ENCODE measurements at regions not wholly inside any gene's neighbourhood (a gene's known extent, or its start where the extent isn't known, plus 50 kb on each side); places are given as distances from the start of the nearest gene placed in this dataset.

- TF ChIP-seq CTCF (conservative IDR thresholded peaks at IDR 0.05; ENCODE audit: low read length), result no peak
- no peak overlapping the region for H3K4me3 ChIP-seq (ENCODE audit: low read length)
- peak; percentile 16 for DNase-seq (ENCODE audit: low read depth)
Observed at GRCh38 chr3:25040748-25041147, 387.3 kb upstream of the RARB start.

GRCh38 chr3:25041871-25042584, 386.0 kb upstream of the RARB start:
- no peak overlapping the region for H3K4me3 ChIP-seq (ENCODE audit: low read length)
- no peak for DNase-seq (ENCODE audit: low read depth)
- TF ChIP-seq CTCF (conservative IDR thresholded peaks at IDR 0.05; ENCODE audit: low read length), result no peak

DNA sequence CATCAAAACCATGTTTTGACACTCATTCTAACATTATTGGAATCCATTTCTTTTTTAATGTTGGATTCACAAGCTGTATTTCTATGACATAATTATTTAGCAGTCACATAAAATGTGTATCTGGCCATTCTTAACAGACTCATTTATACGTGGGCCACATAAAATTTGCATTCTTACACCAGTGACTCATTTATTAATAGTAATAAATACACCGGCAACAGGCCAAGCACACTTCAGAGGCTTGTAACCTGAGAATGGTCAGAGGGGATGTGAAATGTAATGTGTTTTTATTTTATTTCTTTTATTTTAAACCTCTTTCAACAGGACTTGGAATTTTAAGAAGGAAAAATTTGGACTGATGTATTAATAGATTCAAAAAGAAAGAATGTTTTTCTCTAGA, 384.9 kb upstream of the RARB start:
- no peak for DNase-seq (ENCODE audit: low read depth)
- TF ChIP-seq CTCF (conservative IDR thresholded peaks at IDR 0.05; ENCODE audit: low read length), result no peak
- no peak overlapping the region for H3K4me3 ChIP-seq (ENCODE audit: low read length)

DNA sequence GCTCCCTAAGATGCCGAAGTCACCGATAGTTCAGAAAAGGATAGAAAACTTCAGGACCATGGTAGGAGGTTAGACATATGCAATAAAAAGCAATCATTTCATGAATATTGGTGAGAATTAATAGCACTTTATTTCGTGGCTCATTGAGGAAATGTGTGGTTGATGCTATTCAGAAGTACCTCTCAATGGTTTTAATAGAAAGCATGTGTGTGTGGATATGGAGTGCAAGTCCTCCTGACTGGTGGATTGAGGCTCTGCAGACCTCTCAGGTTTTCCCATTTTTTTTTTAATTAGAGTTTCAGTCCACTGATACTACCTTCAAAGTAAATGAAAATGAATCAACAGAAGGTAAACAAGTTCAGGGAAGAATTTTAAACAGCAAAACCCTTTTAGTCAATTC, 384.3 kb upstream of the RARB start:
- H3K4me3 ChIP-seq (ENCODE audit: low read length), result no peak overlapping the region
- no peak for TF ChIP-seq CTCF (conservative IDR thresholded peaks at IDR 0.05; ENCODE audit: low read length)

DNA sequence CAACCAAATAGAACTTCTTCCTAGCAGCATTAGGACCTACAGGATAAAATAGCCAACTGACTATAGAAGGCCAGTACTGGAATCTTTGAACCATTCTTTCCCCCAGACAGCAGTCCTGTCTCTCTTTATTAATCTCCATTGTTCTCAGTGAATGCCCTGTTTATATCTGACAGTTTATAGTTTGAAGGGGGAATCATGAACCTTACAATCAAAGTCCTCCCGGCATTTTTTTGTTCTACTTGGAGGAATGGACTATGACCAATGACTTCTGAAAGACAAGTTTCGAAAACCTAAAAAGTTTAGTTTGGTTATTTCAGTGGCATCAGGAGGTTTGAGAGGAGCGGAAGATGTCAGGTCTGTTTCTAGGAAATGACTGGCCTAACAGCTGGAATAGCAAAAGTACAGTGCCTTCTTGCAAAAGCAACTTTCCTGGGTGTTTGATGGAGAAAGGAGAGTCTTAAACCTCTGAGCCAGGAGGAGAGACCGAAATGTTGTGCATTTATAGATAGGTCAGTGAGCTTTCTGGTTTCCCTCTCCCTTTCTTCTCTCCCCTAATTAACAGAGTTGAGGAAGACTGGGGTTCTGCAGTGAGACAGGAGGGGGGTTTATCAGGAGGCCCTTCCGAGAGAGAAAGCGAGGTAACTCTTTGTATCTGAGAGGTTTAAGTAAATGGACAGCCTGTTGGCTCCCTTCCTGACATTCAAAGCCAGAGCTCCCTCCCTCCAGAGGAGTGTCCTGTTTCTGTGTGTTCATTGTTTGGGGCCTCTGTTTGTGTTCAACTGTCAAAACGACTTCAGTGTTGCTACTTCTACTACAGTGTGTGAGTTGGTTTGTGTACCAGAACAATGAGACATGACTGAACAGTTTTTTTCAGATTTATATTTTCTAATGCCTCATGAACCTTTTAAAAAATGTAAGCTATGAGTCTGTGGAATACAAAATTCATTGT, 383.0 kb upstream of the RARB start:
- DNase-seq (ENCODE audit: low read depth), result no peak
- no peak overlapping the region for H3K4me3 ChIP-seq (ENCODE audit: low read length)
- TF ChIP-seq CTCF (conservative IDR thresholded peaks at IDR 0.05; ENCODE audit: low read length), result no peak

More for the DNA sequence above, 384.3 kb upstream of the RARB start:
- no peak for DNase-seq (ENCODE audit: low read depth)

DNA sequence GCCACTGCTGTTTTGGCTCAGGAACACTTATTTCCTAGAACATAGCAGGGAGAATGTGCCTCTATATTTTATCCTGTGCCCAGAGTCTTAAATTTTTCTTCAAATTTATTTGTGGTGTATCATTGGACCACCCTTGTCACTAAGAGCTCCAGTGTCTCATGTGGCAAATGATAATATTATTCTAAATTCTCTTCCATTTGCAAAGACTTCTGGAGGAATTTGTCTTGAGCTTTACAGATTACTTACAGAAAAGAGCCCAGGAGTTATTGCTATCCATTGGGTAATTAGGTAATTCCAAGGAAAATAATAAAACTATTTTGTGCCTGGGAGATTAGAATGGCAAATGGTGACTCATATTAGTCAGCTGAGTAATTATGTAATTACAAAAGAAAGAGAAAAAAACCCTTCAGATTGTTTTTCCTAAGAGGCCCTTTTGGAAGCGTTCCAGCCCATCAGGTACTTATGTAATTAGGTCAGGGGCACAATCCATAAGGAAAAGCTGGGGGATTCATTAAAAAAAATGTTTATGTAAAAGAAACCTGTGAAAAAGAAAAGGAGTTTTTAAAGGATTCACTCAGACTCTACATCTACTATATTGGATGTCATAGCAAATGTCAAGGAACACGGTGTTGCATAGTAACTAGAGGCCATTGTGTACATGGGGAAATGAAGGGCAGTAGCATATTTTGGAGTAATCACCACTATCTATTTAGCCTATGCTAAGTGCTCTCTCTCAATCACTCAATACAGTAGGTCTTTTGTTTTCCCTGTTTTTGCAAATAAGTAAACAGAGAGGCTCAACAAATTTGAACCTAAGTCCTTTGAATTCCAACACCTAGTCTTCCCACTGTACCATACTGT, 380.9 kb upstream of the RARB start:
- no peak for DNase-seq (ENCODE audit: low read depth)
- no peak for TF ChIP-seq CTCF (conservative IDR thresholded peaks at IDR 0.05; ENCODE audit: low read length)
- H3K4me3 ChIP-seq (ENCODE audit: low read length), result no peak overlapping the region

Data from AG10803 (cell line).